OCI-LY3 (cell line): ENCODE measurements at regions not wholly inside any gene's neighbourhood (a gene's known extent, or its start where the extent isn't known, plus 50 kb on each side); places are given as distances from the start of the nearest gene placed in this dataset.
A peak's percentile ranks its signal among the peaks of the same experiment; 100 is the strongest.

Source experiments
- H2AFZ ChIP-seq: fragments of 200-600, 300-600 bp; shearing (Covaris generic); 2 replicates; pipeline ENCODE4 v1.6.0; 2014; ENCODE audit warnings: antibody characterized with exemption, low read depth, low read length
- H3K27ac ChIP-seq: fragments of 200-600, 300-600 bp; sonication (generic); 2 replicates; pipeline ENCODE4 v1.5.1; 2014; ENCODE audit warnings: mild to moderate bottlenecking, low read length, moderate library complexity, mixed read lengths
- H3K27me3 ChIP-seq: fragments of 200-600, 300-600 bp; sonication (generic); 2 replicates; pipeline ENCODE4 v1.6.1; 2014; ENCODE audit warnings: low read depth, low read length, mixed read lengths
- H3K36me3 ChIP-seq: fragments of 200-600, 300-600 bp; sonication (generic); replicated peaks from 2 replicates; pipeline ENCODE3; 2014; ENCODE audit warnings: low read depth, low read length, mixed read lengths
- H3K4me1 ChIP-seq: fragments of 300-600, 200-600 bp; sonication (generic); 2 replicates; pipeline ENCODE4 v1.6.1; 2014; ENCODE audit warnings: low read length, mixed read lengths
- H3K4me2 ChIP-seq: fragments of 200-600, 300-600 bp; sonication (generic); 2 replicates; pipeline ENCODE4 v1.6.1; 2014; ENCODE audit warnings: low read length, mixed read lengths
- H3K4me3 ChIP-seq: fragments of 300-600, 200-600 bp; sonication (generic); 2 replicates; pipeline ENCODE4 v1.5.1; 2014; ENCODE audit warnings: antibody characterized with exemption, mild to moderate bottlenecking, low read length, moderate library complexity
- H3K79me2 ChIP-seq: fragments of 300-600, 200-600 bp; shearing (Covaris generic); 2 replicates; pipeline ENCODE4 v1.6.1; 2014; ENCODE audit warnings: mild to moderate bottlenecking, low read length, mixed read lengths
- H3K9ac ChIP-seq: fragments of 300-600, 200-600 bp; shearing (Covaris generic); 2 replicates; pipeline ENCODE4 v1.6.0; 2014; ENCODE audit warnings: mild to moderate bottlenecking, low read length, moderate library complexity
- H3K9me3 ChIP-seq: fragments of 200-600, 300-600 bp; shearing (Covaris generic); 2 replicates; pipeline ENCODE4 v1.6.1; 2014; ENCODE audit warnings: low read length, mixed read lengths; ENCODE audit not compliant: insufficient read depth
- H4K20me1 ChIP-seq: fragments of 200-600, 300-600 bp; sonication (generic); 2 replicates; pipeline ENCODE4 v1.6.1; 2016; ENCODE audit warnings: low read length, mixed read lengths; ENCODE audit not compliant: insufficient read depth
- EZH2phosphoT487 ChIP-seq: fragments of 200-600 bp; shearing (Covaris generic); IDR thresholded peaks from 2 replicates; pipeline ENCODE4 v1.6.1; 2018; ENCODE audit warnings: antibody characterized with exemption, mixed run types, low read depth
- TF ChIP-seq, protein P1 (sequence below): fragments of 200-600, 300-600 bp; sonication (generic); IDR thresholded peaks from 2 replicates; pipeline ENCODE4 v1.5.1; 2014; ENCODE audit warnings: antibody characterized with exemption, low read length, low read depth

DNA sequence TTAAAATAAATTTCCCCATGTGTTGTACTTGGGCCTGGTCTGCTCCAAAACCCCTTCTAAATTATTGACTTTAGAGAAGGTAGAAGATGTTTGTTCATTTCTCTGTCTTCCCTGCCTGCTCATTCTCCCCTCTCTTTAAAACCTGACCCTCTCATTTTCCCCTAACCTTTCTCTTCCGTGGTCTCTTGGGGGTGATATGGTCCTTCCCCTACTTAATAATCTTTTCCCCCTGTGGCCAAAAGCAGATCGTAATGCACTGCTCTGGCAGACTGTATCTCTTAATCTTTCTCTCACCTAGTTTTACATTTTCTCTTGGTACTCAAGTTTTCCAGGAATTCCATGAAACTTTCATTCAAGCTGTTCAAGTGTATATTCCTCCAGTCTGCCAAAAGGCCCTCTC, 301.7 kb downstream of the TTLL7 start:
- Histone ChIP-seq H3K36me3 (peaks cover 3% of the 10 kb centered on the region), H2AFZ (peak overlapping the region; percentile 67; the same call in 1 of the 2 replicates), H3K9ac (peak overlapping the region; percentile 41; the same call in 1 of the 2 replicates), H3K79me2 (no peaks in the 10 kb centered on the region), H3K4me2 (peak overlapping the region; percentile 70), H3K4me3 (peak overlapping the region; percentile 51), H3K27me3 (no peaks in the 10 kb centered on the region), H3K9me3 (no peaks in the 10 kb centered on the region), H3K27ac (peak overlapping the region; percentile 88), H3K4me1 (peaks cover 59% of the 10 kb centered on the region), H4K20me1 (no peaks in the 10 kb centered on the region)
- no peak for TF ChIP-seq EZH2phosphoT487
- TF ChIP-seq, protein P1, sequence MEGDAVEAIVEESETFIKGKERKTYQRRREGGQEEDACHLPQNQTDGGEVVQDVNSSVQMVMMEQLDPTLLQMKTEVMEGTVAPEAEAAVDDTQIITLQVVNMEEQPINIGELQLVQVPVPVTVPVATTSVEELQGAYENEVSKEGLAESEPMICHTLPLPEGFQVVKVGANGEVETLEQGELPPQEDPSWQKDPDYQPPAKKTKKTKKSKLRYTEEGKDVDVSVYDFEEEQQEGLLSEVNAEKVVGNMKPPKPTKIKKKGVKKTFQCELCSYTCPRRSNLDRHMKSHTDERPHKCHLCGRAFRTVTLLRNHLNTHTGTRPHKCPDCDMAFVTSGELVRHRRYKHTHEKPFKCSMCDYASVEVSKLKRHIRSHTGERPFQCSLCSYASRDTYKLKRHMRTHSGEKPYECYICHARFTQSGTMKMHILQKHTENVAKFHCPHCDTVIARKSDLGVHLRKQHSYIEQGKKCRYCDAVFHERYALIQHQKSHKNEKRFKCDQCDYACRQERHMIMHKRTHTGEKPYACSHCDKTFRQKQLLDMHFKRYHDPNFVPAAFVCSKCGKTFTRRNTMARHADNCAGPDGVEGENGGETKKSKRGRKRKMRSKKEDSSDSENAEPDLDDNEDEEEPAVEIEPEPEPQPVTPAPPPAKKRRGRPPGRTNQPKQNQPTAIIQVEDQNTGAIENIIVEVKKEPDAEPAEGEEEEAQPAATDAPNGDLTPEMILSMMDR: no peak

DNA sequence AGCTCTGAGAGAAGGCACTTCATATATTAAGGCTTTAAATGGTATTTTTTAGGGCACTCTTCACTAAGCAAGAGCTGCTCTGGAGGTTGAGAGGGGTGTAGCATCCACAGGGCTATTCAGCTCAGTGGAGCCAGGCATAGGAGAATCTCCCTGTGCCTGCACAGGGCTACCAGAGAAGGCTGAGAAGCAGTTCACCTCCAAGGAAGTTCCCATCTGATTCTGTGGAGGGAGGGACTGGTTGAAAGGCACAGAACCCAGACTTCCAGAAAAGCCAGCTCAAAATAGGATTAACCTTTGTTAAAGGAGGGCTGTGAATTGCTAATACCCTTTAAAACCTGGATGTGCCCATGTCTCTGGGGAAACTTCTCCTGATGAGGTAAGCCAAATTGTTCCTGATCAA, 304.5 kb downstream of the TTLL7 start:
- Histone ChIP-seq H3K27ac (no peak overlapping the region), H3K27me3 (no peaks in the 10 kb centered on the region), H3K4me3 (peak overlapping the region; percentile 19; the same call in 1 of the 2 replicates), H4K20me1 (no peaks in the 10 kb centered on the region), H3K4me2 (peak overlapping the region; percentile 67), H3K4me1 (peaks cover 70% of the 10 kb centered on the region), H3K36me3 (peaks cover 3% of the 10 kb centered on the region), H3K79me2 (no peaks in the 10 kb centered on the region), H3K9ac (no peak overlapping the region), H3K9me3 (no peaks in the 10 kb centered on the region), H2AFZ (no peak overlapping the region)
- TF ChIP-seq, protein P1: no peak
- TF ChIP-seq EZH2phosphoT487: no peak

DNA sequence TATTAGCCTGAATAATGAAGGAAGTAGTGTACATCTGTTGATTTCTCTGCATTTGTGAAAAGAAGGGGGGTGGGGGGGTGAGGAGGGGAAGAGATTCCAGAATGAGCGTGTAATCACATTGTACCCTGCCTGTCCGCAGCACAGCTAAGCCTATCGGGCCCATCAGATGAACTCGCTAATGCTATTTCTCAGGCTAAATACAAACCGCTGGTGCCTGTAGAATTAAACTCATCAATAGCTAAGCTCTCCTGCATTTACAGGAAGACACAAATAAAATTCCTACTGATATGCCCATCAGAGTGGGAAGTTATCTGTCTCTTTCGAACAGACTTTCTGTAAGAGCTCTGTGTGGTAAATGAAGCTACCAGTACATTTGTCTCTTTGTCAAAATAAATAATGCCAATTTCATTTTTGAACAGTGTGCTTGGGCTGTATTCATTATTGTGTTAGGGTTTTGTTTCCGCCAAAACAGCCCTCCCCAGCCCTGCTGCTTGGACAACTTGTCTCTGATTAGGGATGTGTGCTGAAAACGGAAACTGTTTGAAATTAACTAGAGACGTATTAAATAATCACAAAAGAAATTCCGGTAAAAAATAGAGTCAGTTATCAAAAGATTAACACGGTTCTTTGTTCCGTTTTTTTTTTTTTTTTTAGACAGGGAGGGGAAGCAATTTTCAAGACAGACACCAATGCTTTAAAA, 305.4 kb downstream of the TTLL7 start:
- Histone ChIP-seq H4K20me1 (no peaks in the 10 kb centered on the region), H3K79me2 (no peaks in the 10 kb centered on the region), H3K9ac (no peak overlapping the region), H3K27ac (no peak overlapping the region), H3K4me3 (peak overlapping the region; percentile 19), H3K27me3 (no peaks in the 10 kb centered on the region), H3K4me1 (peaks cover 70% of the 10 kb centered on the region), H3K36me3 (no peaks in the 10 kb centered on the region), H3K9me3 (no peaks in the 10 kb centered on the region), H3K4me2 (peak overlapping the region; percentile 67), H2AFZ (peak overlapping the region; percentile 58; the same call in 1 of the 2 replicates)
- TF ChIP-seq, protein P1: no peak
- no peak for TF ChIP-seq EZH2phosphoT487

DNA sequence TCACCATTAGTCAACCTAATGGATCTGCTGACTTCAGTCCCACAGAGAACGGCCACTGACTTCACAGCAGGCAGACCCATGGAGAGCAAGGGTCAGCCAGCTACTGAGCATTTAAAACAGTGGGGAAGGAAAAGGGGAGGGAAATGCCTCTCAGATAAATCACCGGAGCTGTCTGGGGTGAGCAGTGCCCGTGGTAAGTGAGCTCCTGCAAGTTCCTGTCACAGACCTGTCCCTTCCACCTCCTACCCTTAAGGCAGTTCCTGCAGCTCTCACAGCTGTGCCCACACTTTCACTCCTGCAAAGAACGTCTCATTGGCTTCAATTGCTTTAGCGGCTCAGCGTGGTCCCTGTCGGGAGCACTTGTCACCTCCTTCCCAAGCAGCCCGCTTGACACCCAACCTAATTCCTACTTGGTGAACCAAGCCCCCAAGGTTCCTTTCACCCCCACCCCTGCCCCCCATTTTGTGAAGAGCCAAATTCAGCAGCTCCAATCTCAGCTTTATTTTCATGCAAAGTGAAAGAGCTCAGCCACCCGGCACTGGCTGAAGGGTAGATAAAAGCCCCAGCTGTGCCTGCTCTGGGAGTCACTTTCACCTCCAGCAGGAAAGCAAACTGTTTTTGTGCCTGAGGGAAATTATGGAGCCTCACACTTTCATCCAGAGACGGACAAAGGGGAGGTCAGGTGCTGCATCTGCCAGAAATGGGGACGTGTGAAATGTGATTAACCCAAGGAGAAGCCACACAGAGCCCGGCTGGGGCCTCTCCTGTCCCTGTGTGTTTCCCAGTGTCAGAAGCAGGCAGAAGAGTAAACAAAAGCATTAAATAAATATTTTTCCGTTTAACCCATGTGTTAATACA, 306.2 kb downstream of the TTLL7 start:
- Histone ChIP-seq H3K9ac (no peak overlapping the region), H3K79me2 (no peaks in the 10 kb centered on the region), H3K4me2 (peak overlapping the region; percentile 67), H3K4me3 (no peak overlapping the region; the same call in 1 of the 2 replicates), H4K20me1 (no peaks in the 10 kb centered on the region), H3K4me1 (peaks cover 62% of the 10 kb centered on the region), H3K9me3 (no peaks in the 10 kb centered on the region), H3K27me3 (no peaks in the 10 kb centered on the region), H2AFZ (peak overlapping the region; percentile 58; the same call in 1 of the 2 replicates), H3K27ac (no peak overlapping the region), H3K36me3 (no peaks in the 10 kb centered on the region)
- TF ChIP-seq, protein P1: no peak
- no peak for TF ChIP-seq EZH2phosphoT487
